ENCODE measurements at regions not wholly inside any gene's neighbourhood (a gene's known extent, or its start where the extent isn't known, plus 50 kb on each side); places are given as distances from the start of the nearest gene placed in this dataset.
"Not testable (repeated sequence)": the region's sequence is repeated elsewhere in the genome, so short reads cannot be mapped to it uniquely, and the experiment has no call there.

DNA sequence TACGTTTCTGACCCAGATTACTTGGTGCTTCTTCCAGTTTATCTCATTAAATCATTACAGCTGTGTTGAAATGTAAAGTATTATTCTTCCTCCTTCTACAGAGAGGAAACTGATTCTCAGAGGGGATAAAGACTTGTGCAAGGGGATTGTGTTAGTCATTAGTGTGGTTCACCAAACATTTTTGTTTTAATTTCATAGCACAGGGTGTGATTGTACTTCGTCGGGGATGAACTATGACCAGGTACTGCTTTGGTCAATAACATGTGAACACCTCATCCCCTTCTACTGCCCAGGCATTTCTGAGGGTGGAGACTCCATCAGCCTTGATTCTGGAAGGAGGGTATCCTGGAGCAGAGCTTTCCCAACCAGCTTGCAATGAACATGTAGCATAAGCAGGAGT lies 120.2 kb upstream of the ALX4 start:
- H3K27me3 ChIP-seq (ENCODE audit: control insufficient read depth in 1 of 2, insufficient read depth in 2 of 2, low read length in 2 of 2), result peaks cover 5% of the 10 kb centered on the region in 2 donors
- no peak overlapping the region for H3K9ac ChIP-seq (ENCODE audit: low read depth in 1 of 2, low read length in 2 of 2)
- no peak overlapping the region for H3K4me3 ChIP-seq (ENCODE audit: low read depth in 1 of 2, low read length in 2 of 2)
- no peaks in the 10 kb centered on the region for H3K4me1 ChIP-seq (ENCODE audit: control insufficient read depth in 1 of 2, insufficient read depth in 2 of 2, low read length in 2 of 2)
- H3K36me3 ChIP-seq (ENCODE audit: control insufficient read depth in 1 of 2, insufficient read depth in 2 of 2, low read length in 2 of 2), result no peaks in the 10 kb centered on the region
- H3K27ac ChIP-seq (ENCODE audit: low read depth, low read length), result no peak overlapping the region
- no peaks in the 10 kb centered on the region for H3K9me3 ChIP-seq (ENCODE audit: control insufficient read depth in 1 of 2, low read length in 2 of 2)

DNA sequence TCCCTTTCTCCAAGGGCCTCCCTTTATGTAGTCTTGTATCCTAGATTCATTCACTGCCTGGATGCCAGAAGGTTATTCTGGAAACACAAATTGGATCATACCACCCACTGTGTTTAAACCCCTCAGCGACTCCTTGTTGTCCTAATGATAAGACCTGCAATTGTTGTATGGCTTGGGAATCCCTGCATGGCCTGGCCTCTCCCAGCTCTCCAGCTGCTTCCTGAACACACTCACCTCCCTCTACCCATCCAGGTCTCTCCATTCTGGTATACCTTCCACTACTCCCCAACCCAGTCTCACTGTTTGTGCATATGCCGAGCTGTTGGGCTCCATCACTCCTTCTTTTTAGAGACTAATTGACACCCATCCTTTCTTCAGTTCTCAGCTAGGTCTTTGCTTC lies 124.3 kb upstream of the ALX4 start:
- Histone ChIP-seq H3K9ac (ENCODE audit: low read depth in 1 of 2, low read length in 2 of 2) (no peak overlapping the region), H3K4me1 (ENCODE audit: control insufficient read depth in 1 of 2, insufficient read depth in 2 of 2, low read length in 2 of 2) (no peaks in the 10 kb centered on the region), H3K27ac (ENCODE audit: low read depth, low read length) (no peak overlapping the region), H3K4me3 (ENCODE audit: low read depth in 1 of 2, low read length in 2 of 2) (no peak overlapping the region), H3K27me3 (ENCODE audit: control insufficient read depth in 1 of 2, insufficient read depth in 2 of 2, low read length in 2 of 2) (peaks cover 5% of the 10 kb centered on the region in 2 donors), H3K36me3 (ENCODE audit: control insufficient read depth in 1 of 2, insufficient read depth in 2 of 2, low read length in 2 of 2) (no peaks in the 10 kb centered on the region), H3K9me3 (ENCODE audit: control insufficient read depth in 1 of 2, low read length in 2 of 2) (no peaks in the 10 kb centered on the region)

DNA sequence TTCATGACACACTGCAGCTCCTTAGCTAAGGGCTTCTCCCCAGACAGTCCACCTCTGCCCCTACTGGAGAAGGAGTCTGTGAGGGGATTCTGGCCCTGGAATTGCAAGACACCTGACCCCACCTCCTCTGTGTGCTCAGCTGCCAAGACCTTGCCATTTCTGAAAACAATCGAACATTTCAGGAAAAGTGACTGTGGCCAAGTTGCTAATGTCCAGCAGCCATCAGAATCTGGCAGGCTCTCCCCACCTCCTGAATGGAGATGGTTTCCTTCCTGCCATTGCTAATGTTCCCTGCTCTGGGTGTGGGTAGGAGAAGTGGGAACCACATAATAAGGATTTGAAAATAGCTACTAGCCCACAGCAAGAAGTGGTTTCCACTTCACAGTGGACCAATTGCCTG lies 127.2 kb upstream of the ALX4 start:
- Histone ChIP-seq H3K27ac (ENCODE audit: low read depth, low read length) (no peak overlapping the region), H3K27me3 (ENCODE audit: control insufficient read depth in 1 of 2, insufficient read depth in 2 of 2, low read length in 2 of 2) (peaks cover 5% of the 10 kb centered on the region in 2 donors), H3K4me1 (ENCODE audit: control insufficient read depth in 1 of 2, insufficient read depth in 2 of 2, low read length in 2 of 2) (no peaks in the 10 kb centered on the region), H3K9me3 (ENCODE audit: control insufficient read depth in 1 of 2, low read length in 2 of 2) (no peaks in the 10 kb centered on the region), H3K4me3 (ENCODE audit: low read depth in 1 of 2, low read length in 2 of 2) (no peak overlapping the region), H3K36me3 (ENCODE audit: control insufficient read depth in 1 of 2, insufficient read depth in 2 of 2, low read length in 2 of 2) (no peaks in the 10 kb centered on the region), H3K9ac (ENCODE audit: low read depth in 1 of 2, low read length in 2 of 2) (no peak overlapping the region)

DNA sequence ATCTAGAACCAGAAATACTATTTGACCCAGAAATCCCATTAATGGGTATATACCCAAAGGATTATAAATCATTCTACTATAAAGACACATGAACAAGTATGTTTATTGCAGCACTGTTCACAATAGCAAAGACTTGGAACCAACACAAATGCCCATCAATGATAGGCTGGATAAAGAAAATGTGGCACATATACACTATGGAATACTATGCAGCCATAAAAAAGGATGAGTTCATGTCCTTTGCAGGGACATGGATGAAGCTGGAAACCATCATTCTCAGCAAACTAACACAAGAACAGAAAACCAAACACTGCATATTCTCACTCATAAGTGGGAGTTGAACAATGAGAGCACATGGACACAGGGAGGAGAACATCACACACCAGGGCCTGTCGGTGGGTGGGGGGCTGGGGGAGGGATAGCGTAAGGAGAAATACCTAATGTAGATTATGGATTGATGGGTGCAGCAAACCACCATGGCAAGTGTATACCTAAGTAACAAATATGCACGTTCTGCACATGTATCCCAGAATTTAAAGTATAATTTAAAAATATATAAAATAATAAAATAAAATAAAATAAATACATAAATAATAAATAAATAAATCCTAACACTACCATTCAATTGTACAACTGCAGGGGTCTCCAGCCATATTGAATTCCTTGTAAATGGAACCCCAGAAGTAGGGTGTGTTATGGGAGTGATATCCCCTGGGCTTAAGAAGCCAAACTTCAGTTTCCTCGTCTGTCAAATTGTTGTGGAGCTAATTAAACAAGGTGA lies 122.4 kb upstream of the CD82 start:
- H3K27ac ChIP-seq (ENCODE audit: low read depth, low read length); H3K4me1 ChIP-seq (ENCODE audit: control insufficient read depth in 1 of 2, insufficient read depth in 2 of 2, low read length in 2 of 2); H3K9me3 ChIP-seq (ENCODE audit: control insufficient read depth in 1 of 2, low read length in 2 of 2); H3K4me3 ChIP-seq (ENCODE audit: low read depth in 1 of 2, low read length in 2 of 2); H3K9ac ChIP-seq (ENCODE audit: low read depth in 1 of 2, low read length in 2 of 2); H3K27me3 ChIP-seq (ENCODE audit: control insufficient read depth in 1 of 2, insufficient read depth in 2 of 2, low read length in 2 of 2); H3K36me3 ChIP-seq (ENCODE audit: control insufficient read depth in 1 of 2, insufficient read depth in 2 of 2, low read length in 2 of 2): not testable (repeated sequence)

DNA sequence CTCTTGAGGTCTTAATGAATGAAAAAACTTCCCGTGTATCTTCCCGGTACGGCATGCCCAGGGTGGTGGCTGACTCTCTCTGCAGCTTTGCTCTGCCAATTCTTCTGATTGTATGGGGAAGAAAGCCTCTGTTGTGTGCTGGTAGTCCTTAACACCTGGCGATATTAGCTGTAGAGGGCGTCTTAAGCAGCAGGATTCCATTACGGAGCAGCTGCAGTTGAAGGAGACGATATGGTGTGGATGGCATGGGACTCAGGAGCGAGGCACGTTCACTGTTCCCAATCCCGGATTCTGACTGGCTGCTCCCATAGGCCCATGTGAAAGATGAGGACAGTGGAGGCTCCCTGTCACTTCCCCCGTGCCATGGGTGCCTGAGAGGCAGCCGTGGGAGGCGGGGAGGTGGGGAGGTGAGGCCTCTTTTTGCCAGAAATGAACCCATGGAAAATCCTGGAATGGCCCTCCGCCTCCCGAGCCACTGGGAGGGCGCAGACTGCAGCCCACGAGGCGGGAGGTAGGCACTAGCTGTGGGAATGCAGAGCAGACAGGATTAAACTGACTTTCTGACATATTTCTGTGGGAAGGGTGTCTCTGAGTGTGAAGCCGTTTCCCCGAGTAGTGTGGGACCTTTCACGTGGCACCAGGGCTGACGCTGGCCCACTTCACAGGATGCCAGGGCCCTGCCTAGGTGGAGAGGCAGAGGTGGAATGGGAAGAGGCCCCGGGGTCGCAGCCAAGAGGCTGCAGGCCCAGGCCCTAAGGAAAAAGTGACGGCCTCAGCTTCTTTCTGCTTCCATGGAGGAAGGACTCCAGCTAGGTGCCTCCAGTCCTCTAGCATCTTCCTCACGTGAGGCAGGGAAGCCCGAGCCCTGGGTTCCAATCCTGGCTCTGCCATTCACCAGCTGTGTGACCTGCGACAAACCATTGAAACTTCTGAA lies 121.4 kb upstream of the CD82 start:
- no peaks in the 10 kb centered on the region for H3K27me3 ChIP-seq (ENCODE audit: control insufficient read depth in 1 of 2, insufficient read depth in 2 of 2, low read length in 2 of 2)
- no peak overlapping the region for H3K4me3 ChIP-seq (ENCODE audit: low read depth in 1 of 2, low read length in 2 of 2)
- no peak overlapping the region for H3K27ac ChIP-seq (ENCODE audit: low read depth, low read length)
- no peaks in the 10 kb centered on the region for H3K36me3 ChIP-seq (ENCODE audit: control insufficient read depth in 1 of 2, insufficient read depth in 2 of 2, low read length in 2 of 2)
- no peaks in the 10 kb centered on the region for H3K9me3 ChIP-seq (ENCODE audit: control insufficient read depth in 1 of 2, low read length in 2 of 2)
- no peaks in the 10 kb centered on the region for H3K4me1 ChIP-seq (ENCODE audit: control insufficient read depth in 1 of 2, insufficient read depth in 2 of 2, low read length in 2 of 2)
- H3K9ac ChIP-seq (ENCODE audit: low read depth in 1 of 2, low read length in 2 of 2), result no peak overlapping the region

DNA sequence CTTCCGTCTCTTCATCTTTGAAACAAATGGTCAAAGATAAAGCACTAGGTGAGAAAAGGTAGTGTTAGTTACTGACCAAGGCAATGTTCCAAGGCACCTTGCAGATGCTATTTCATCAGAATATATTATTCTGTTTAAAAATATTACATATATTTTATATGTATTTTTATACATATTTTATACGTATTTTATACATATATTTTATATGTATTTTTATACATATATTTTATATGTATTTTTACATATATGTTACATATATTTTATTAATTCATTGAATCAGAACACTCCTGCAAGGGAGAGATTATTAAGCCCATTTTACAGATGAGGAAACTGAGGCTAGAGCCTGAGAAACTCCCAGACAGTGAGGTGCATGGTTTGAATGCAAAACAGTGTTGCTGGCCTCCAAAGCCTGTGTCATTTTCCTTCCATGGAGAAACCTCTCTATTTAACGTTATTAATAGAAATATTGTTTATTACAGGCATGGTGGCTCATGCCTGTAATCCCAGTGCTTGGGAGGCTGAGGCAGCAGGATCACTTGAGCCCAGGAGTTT lies 120.6 kb upstream of the CD82 start:
- Histone ChIP-seq H3K9me3 (ENCODE audit: control insufficient read depth in 1 of 2, low read length in 2 of 2) (no peaks in the 10 kb centered on the region), H3K36me3 (ENCODE audit: control insufficient read depth in 1 of 2, insufficient read depth in 2 of 2, low read length in 2 of 2) (no peaks in the 10 kb centered on the region), H3K4me3 (ENCODE audit: low read depth in 1 of 2, low read length in 2 of 2) (no peak overlapping the region), H3K9ac (ENCODE audit: low read depth in 1 of 2, low read length in 2 of 2) (no peak overlapping the region), H3K4me1 (ENCODE audit: control insufficient read depth in 1 of 2, insufficient read depth in 2 of 2, low read length in 2 of 2) (no peaks in the 10 kb centered on the region), H3K27ac (ENCODE audit: low read depth, low read length) (no peak overlapping the region), H3K27me3 (ENCODE audit: control insufficient read depth in 1 of 2, insufficient read depth in 2 of 2, low read length in 2 of 2) (no peaks in the 10 kb centered on the region)

DNA sequence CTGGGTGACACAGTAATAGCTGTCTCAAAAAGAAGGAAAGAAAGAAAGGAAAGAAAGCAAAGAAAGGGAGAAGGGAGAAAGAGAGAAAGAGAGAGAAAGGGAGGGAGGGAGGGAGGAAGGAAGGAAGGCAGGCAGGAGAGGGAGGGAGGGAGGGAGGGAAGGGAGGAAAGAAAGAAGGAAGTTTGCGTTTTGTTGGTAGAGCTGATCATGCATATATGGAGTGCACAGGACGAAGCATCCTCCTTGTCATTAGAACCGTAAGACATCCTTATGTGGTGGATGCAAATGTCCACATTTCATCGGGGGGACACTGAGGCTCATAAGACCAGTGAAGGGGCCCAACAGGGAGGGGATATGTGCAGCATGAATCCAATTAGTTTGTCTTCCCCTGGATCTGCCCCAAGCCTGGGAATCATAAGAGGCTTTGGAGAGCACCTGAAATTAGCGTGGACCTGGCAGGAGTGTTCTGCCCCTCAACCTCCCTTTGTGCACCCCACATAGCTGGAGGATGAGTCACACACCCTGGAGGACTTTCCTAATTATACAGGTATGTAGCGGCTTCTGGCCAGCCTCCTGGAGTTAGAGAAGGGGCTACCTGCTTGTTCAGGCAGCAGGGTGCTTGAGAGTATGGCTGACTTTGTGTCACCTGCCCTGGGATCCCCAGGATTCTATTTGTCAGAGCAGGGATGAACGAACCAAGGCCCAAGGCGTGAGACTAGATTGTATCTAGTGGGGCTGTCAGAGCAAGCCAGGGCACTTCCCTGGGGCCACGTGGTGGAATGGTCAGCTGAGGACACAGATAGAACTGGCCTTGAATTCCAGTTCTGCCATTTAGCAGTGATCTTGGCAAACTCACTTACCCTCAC lies 119.7 kb upstream of the CD82 start:
- Histone ChIP-seq H3K4me1 (ENCODE audit: control insufficient read depth in 1 of 2, insufficient read depth in 2 of 2, low read length in 2 of 2) (no peaks in the 10 kb centered on the region), H3K4me3 (ENCODE audit: low read depth in 1 of 2, low read length in 2 of 2) (no peak overlapping the region), H3K27me3 (ENCODE audit: control insufficient read depth in 1 of 2, insufficient read depth in 2 of 2, low read length in 2 of 2) (no peaks in the 10 kb centered on the region), H3K9ac (ENCODE audit: low read depth in 1 of 2, low read length in 2 of 2) (no peak overlapping the region), H3K9me3 (ENCODE audit: control insufficient read depth in 1 of 2, low read length in 2 of 2) (no peaks in the 10 kb centered on the region), H3K36me3 (ENCODE audit: control insufficient read depth in 1 of 2, insufficient read depth in 2 of 2, low read length in 2 of 2) (no peaks in the 10 kb centered on the region), H3K27ac (ENCODE audit: low read depth, low read length) (no peak overlapping the region)

DNA sequence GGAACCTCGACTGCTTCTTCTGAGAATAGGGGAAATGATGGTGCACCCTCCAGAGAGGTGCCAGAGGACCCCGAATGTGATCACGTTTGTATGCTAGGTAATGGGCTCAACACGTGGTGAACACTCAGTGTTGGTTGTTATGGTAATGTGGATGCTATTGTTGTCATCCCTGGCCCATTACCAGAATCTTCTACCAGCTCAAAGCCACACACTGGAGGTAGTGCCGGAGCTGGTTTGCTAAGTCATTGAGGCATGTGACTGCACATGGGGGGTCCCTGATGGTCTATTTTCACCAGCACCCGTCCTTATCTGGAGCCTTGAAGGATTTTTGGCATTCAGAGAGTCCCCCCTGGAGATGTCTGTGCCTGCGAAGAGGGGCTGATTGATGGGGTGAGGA lies 119.1 kb upstream of the CD82 start:
- no peak overlapping the region for H3K9ac ChIP-seq (ENCODE audit: low read depth in 1 of 2, low read length in 2 of 2)
- no peaks in the 10 kb centered on the region for H3K36me3 ChIP-seq (ENCODE audit: control insufficient read depth in 1 of 2, insufficient read depth in 2 of 2, low read length in 2 of 2)
- no peaks in the 10 kb centered on the region for H3K4me1 ChIP-seq (ENCODE audit: control insufficient read depth in 1 of 2, insufficient read depth in 2 of 2, low read length in 2 of 2)
- H3K27ac ChIP-seq (ENCODE audit: low read depth, low read length), result no peak overlapping the region
- no peak overlapping the region for H3K4me3 ChIP-seq (ENCODE audit: low read depth in 1 of 2, low read length in 2 of 2)
- no peaks in the 10 kb centered on the region for H3K9me3 ChIP-seq (ENCODE audit: control insufficient read depth in 1 of 2, low read length in 2 of 2)
- H3K27me3 ChIP-seq (ENCODE audit: control insufficient read depth in 1 of 2, insufficient read depth in 2 of 2, low read length in 2 of 2), result no peaks in the 10 kb centered on the region

DNA sequence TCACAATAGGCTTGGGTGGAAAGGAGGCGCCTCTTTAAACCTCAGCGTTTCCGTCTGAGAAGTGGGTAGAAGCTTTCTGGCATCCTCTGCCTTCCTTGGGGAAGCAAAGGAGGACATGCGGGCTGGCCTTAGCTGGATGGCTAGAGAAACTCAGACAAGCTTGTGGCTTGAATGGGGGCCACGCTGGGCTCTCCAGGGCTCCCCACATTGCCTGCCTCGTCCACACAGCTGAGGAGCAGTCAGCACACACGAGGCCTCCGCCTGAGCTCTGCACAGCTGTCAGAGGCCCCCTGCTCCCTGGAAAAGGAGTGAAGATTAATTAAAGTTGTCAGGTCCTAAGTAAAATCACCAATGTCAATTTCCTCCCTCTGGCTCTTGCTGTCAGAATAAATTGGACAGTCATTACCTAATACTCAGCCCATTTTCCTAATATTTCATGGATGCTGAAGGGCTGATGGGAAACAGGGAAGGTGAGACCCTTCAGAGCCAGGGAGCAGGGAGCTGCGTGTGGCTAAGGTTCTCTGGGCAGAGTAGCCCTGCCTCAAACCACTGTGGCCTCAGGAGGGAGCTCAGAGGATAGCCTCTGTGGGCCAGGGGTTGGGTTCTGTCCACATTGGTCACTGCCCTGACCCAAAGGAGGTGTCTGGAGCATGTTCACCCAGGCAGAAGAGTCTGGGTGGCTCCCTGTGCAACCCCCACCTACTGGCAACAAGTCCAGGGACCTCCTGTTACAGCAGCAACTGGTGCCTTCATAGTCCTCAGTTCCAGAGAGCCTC lies 118.3 kb upstream of the CD82 start:
- H3K4me1 ChIP-seq (ENCODE audit: control insufficient read depth in 1 of 2, insufficient read depth in 2 of 2, low read length in 2 of 2), result no peaks in the 10 kb centered on the region

More for the DNA sequence above, 118.3 kb upstream of the CD82 start:
- no peak overlapping the region for H3K27ac ChIP-seq (ENCODE audit: low read depth, low read length)
- no peaks in the 10 kb centered on the region for H3K9me3 ChIP-seq (ENCODE audit: control insufficient read depth in 1 of 2, low read length in 2 of 2)
- H3K4me3 ChIP-seq (ENCODE audit: low read depth in 1 of 2, low read length in 2 of 2), result no peak overlapping the region
- H3K9ac ChIP-seq (ENCODE audit: low read depth in 1 of 2, low read length in 2 of 2), result no peak overlapping the region
- no peaks in the 10 kb centered on the region for H3K27me3 ChIP-seq (ENCODE audit: control insufficient read depth in 1 of 2, insufficient read depth in 2 of 2, low read length in 2 of 2)
- H3K36me3 ChIP-seq (ENCODE audit: control insufficient read depth in 1 of 2, insufficient read depth in 2 of 2, low read length in 2 of 2), result no peaks in the 10 kb centered on the region
